ENCODE measurements at regions not wholly inside any gene's neighbourhood (a gene's known extent, or its start where the extent isn't known, plus 50 kb on each side); places are given as distances from the start of the nearest gene placed in this dataset.
"Not testable (repeated sequence)": the region's sequence is repeated elsewhere in the genome, so short reads cannot be mapped to it uniquely, and the experiment has no call there.

- intact Hi-C loops (cut with DNase I), result no loop called here
- WGBS, result 76% methylated on average over 3 of the region's 3 CpGs
These were observed 65.1 kb upstream of the NMUR2 start for GRCh38 chr5:152470167-152470566.

GRCh38 chr5:152472083-152472482, 67.0 kb upstream of the NMUR2 start:
- DNase-seq (ENCODE audit: extremely low spot score), result no peak
- H3K4me3 ChIP-seq, result no peak overlapping the region
- H3K9me3 ChIP-seq, result no peaks in the 10 kb centered on the region
- no peak overlapping the region for H3K27ac ChIP-seq (replicated peaks in 1 of 4)
- intact Hi-C loops (cut with DNase I), result no loop called here
- no peaks in the 10 kb centered on the region for H3K36me3 ChIP-seq
- H3K27me3 ChIP-seq, result no peaks in the 10 kb centered on the region
- TF ChIP-seq POLR2A (IDR thresholded peaks at IDR 0.05; ENCODE audit: low read depth), result no peak
- TF ChIP-seq CTCF (IDR thresholded peaks at IDR 0.05), result no peak
- TF ChIP-seq EP300 (IDR thresholded peaks at IDR 0.05), result no peak
- no peaks in the 10 kb centered on the region for H3K4me1 ChIP-seq

More at GRCh38 chr5:152470167-152470566, 65.1 kb upstream of the NMUR2 start:
- DNase-seq (ENCODE audit: extremely low spot score), result no peak
- Histone ChIP-seq H3K4me1 (no peaks in the 10 kb centered on the region), H3K4me3 (no peak overlapping the region), H3K27me3 (no peaks in the 10 kb centered on the region), H3K9me3 (no peaks in the 10 kb centered on the region), H3K36me3 (no peaks in the 10 kb centered on the region), H3K27ac (replicated peaks in 1 of 4) (no peak overlapping the region)
- TF ChIP-seq CTCF (IDR thresholded peaks at IDR 0.05) (no peak), EP300 (IDR thresholded peaks at IDR 0.05) (no peak), POLR2AphosphoS5 (IDR thresholded peaks at IDR 0.05) (no peak), POLR2A (IDR thresholded peaks at IDR 0.05; ENCODE audit: low read depth) (no peak)

GRCh38 chr5:152474961-152475360, 69.9 kb upstream of the NMUR2 start:
- WGBS, result 77% methylated on average over 1 of the region's 1 CpG
- Histone ChIP-seq H3K27ac (replicated peaks in 1 of 4) (no peak overlapping the region), H3K36me3 (no peaks in the 10 kb centered on the region), H3K27me3 (no peaks in the 10 kb centered on the region), H3K4me3 (no peak overlapping the region), H3K9me3 (no peaks in the 10 kb centered on the region), H3K4me1 (no peaks in the 10 kb centered on the region)
- no peak for DNase-seq (ENCODE audit: extremely low spot score)
- intact Hi-C loops (cut with DNase I), result no loop called here
- TF ChIP-seq EP300 (IDR thresholded peaks at IDR 0.05) (no peak), POLR2AphosphoS5 (IDR thresholded peaks at IDR 0.05) (no peak), CTCF (IDR thresholded peaks at IDR 0.05) (no peak), POLR2A (IDR thresholded peaks at IDR 0.05; ENCODE audit: low read depth) (no peak)

- H3K27me3 ChIP-seq, result no peaks in the 10 kb centered on the region
- no peaks in the 10 kb centered on the region for H3K4me1 ChIP-seq
- no peaks in the 10 kb centered on the region for H3K36me3 ChIP-seq
- no peak for DNase-seq (ENCODE audit: extremely low spot score)
- 59% methylated on average over 2 of the region's 2 CpGs for WGBS
- H3K27ac ChIP-seq (replicated peaks in 1 of 4), result no peak overlapping the region
- no peak overlapping the region for H3K4me3 ChIP-seq
- H3K9me3 ChIP-seq, result no peaks in the 10 kb centered on the region
- intact Hi-C loops (cut with DNase I), result no loop called here
- TF ChIP-seq EP300 (IDR thresholded peaks at IDR 0.05) (no peak), CTCF (IDR thresholded peaks at IDR 0.05) (no peak), POLR2A (IDR thresholded peaks at IDR 0.05; ENCODE audit: low read depth) (no peak), POLR2AphosphoS5 (IDR thresholded peaks at IDR 0.05) (no peak)
These were observed 72.5 kb upstream of the NMUR2 start for GRCh38 chr5:152477536-152477935.

- H3K9me3 ChIP-seq; intact Hi-C loops (cut with DNase I); H3K27me3 ChIP-seq; H3K4me1 ChIP-seq; H3K27ac ChIP-seq (replicated peaks in 1 of 4); DNase-seq (ENCODE audit: extremely low spot score); H3K4me3 ChIP-seq; H3K36me3 ChIP-seq: not testable (repeated sequence)
- 100% methylated on average over 4 of the region's 35 CpGs for WGBS
These were observed 74.8 kb upstream of the NMUR2 start for GRCh38 chr5:152479866-152480265.

- DNase-seq (ENCODE audit: extremely low spot score); intact Hi-C loops (cut with DNase I); H3K36me3 ChIP-seq; H3K27me3 ChIP-seq; H3K4me3 ChIP-seq; H3K4me1 ChIP-seq; H3K27ac ChIP-seq (replicated peaks in 1 of 4); H3K9me3 ChIP-seq: not testable (repeated sequence)
- WGBS, result 91% methylated on average over 12 of the region's 12 CpGs
These were observed 75.6 kb upstream of the NMUR2 start for GRCh38 chr5:152480677-152481076.
